ENCODE measurements at regions not wholly inside any gene's neighbourhood (a gene's known extent, or its start where the extent isn't known, plus 50 kb on each side); places are given as distances from the start of the nearest gene placed in this dataset.
"Not testable (repeated sequence)": the region's sequence is repeated elsewhere in the genome, so short reads cannot be mapped to it uniquely, and the experiment has no call there.

- ATAC-seq, result no peak
- CTCF ChIA-PET, result no interaction called here
- no peak for TF ChIP-seq CTCF (IDR thresholded peaks at IDR 0.05)
- no peak for TF ChIP-seq POLR2AphosphoS5 (IDR thresholded peaks at IDR 0.05; ENCODE audit: low read depth, low read length)
- DNase-seq (ENCODE audit: low read depth, low spot score), result no peak
- H3K27ac ChIP-seq (ENCODE audit: low read length), result no peak overlapping the region
- intact Hi-C loops (cut with micrococcal nuclease; ENCODE audit: unreplicated experiment) (no loop called here), in situ Hi-C loops (cut with HindIII; ENCODE audit: low pct_unique_long_range_greater_than_20kb, low sequenced_read_pairs) (no loop called here)
- no peak overlapping the region for H3K4me3 ChIP-seq (ENCODE audit: low read depth in 2 of 2, low read length in 2 of 2)
- H3K36me3 ChIP-seq (ENCODE audit: control insufficient read depth, insufficient read depth, low read length), result no peaks in the 10 kb centered on the region
- H3K9me3 ChIP-seq (ENCODE audit: control insufficient read depth, insufficient read depth, low read depth, low read length), result no peaks in the 10 kb centered on the region
- no peaks in the 10 kb centered on the region for H3K4me1 ChIP-seq (ENCODE audit: control insufficient read depth, insufficient read depth, low read length)
- BruUV-seq (replicated peaks), result no TSS peak
- no peaks in the 10 kb centered on the region for H3K27me3 ChIP-seq (ENCODE audit: control insufficient read depth, insufficient read depth, low read length)
- POLR2A ChIA-PET, result no interaction called here
Measured at GRCh38 chr4:69376450-69376849, 96.2 kb downstream of the UGT2B28 start.

- TF ChIP-seq SIN3A (IDR thresholded peaks at IDR 0.05; ENCODE audit: borderline replicate concordance, insufficient read depth, low read depth, low read length) (no peak), REST (IDR thresholded peaks at IDR 0.05; ENCODE audit: insufficient read depth in 1 of 2, low read depth in 2 of 2, low read length in 1 of 2) (no peak), POLR2AphosphoS5 (IDR thresholded peaks at IDR 0.05; ENCODE audit: low read depth, low read length) (no peak), CTCF (IDR thresholded peaks at IDR 0.05) (no peak), TCF7L2 (IDR thresholded peaks at IDR 0.05; ENCODE audit: low read depth, low read length) (no peak)
- DNase-seq (ENCODE audit: low read depth, low spot score) (no peak), ATAC-seq (no peak)
- no peaks in the 10 kb centered on the region for H3K36me3 ChIP-seq (ENCODE audit: control insufficient read depth, insufficient read depth, low read length)
- no TSS peak for BruUV-seq (replicated peaks)
- no peaks in the 10 kb centered on the region for H3K4me1 ChIP-seq (ENCODE audit: control insufficient read depth, insufficient read depth, low read length)
- CTCF ChIA-PET, result no interaction called here
- intact Hi-C loops (cut with micrococcal nuclease; ENCODE audit: unreplicated experiment), result no loop called here
- no peaks in the 10 kb centered on the region for H3K27me3 ChIP-seq (ENCODE audit: control insufficient read depth, insufficient read depth, low read length)
- H3K9me3 ChIP-seq (ENCODE audit: control insufficient read depth, insufficient read depth, low read depth, low read length), result no peaks in the 10 kb centered on the region
- in situ Hi-C loops (cut with HindIII; ENCODE audit: low pct_unique_long_range_greater_than_20kb, low sequenced_read_pairs), result no loop called here
- POLR2A ChIA-PET, result no interaction called here
- H3K4me3 ChIP-seq (ENCODE audit: low read depth in 2 of 2, low read length in 2 of 2), result no peak overlapping the region
- no peak overlapping the region for H3K27ac ChIP-seq (ENCODE audit: low read length)
Measured at GRCh38 chr4:69377562-69377961, 97.3 kb downstream of the UGT2B28 start.

GRCh38 chr4:69383281-69383680 is 103.0 kb downstream of the UGT2B28 start:
- TF ChIP-seq SIN3A (IDR thresholded peaks at IDR 0.05; ENCODE audit: borderline replicate concordance, insufficient read depth, low read depth, low read length), result no peak
- no peak for TF ChIP-seq REST (IDR thresholded peaks at IDR 0.05; ENCODE audit: insufficient read depth in 1 of 2, low read depth in 2 of 2, low read length in 1 of 2)

GRCh38 chr4:69389111-69389510 is 106.6 kb downstream of the UGT2B4 start:
- CTCF ChIA-PET; ATAC-seq; H3K9me3 ChIP-seq (ENCODE audit: control insufficient read depth, insufficient read depth, low read depth, low read length); BruUV-seq (replicated peaks); H3K4me3 ChIP-seq (ENCODE audit: low read depth in 2 of 2, low read length in 2 of 2); intact Hi-C loops (cut with micrococcal nuclease; ENCODE audit: unreplicated experiment); H3K4me1 ChIP-seq (ENCODE audit: control insufficient read depth, insufficient read depth, low read length); H3K36me3 ChIP-seq (ENCODE audit: control insufficient read depth, insufficient read depth, low read length); DNase-seq (ENCODE audit: low read depth, low spot score); in situ Hi-C loops (cut with HindIII; ENCODE audit: low pct_unique_long_range_greater_than_20kb, low sequenced_read_pairs); H3K27me3 ChIP-seq (ENCODE audit: control insufficient read depth, insufficient read depth, low read length); H3K27ac ChIP-seq (ENCODE audit: low read length); POLR2A ChIA-PET: not testable (repeated sequence)

More at GRCh38 chr4:69383281-69383680, 103.0 kb downstream of the UGT2B28 start:
- no peak for DNase-seq (ENCODE audit: low read depth, low spot score)
- intact Hi-C loops (cut with micrococcal nuclease; ENCODE audit: unreplicated experiment) (no loop called here), in situ Hi-C loops (cut with HindIII; ENCODE audit: low pct_unique_long_range_greater_than_20kb, low sequenced_read_pairs) (no loop called here)
- CTCF ChIA-PET, result no interaction called here
- Histone ChIP-seq H3K9me3 (ENCODE audit: control insufficient read depth, insufficient read depth, low read depth, low read length) (no peaks in the 10 kb centered on the region), H3K36me3 (ENCODE audit: control insufficient read depth, insufficient read depth, low read length) (no peaks in the 10 kb centered on the region), H3K27ac (ENCODE audit: low read length) (no peak overlapping the region), H3K4me3 (ENCODE audit: low read depth in 2 of 2, low read length in 2 of 2) (no peak overlapping the region), H3K27me3 (ENCODE audit: control insufficient read depth, insufficient read depth, low read length) (no peaks in the 10 kb centered on the region), H3K4me1 (ENCODE audit: control insufficient read depth, insufficient read depth, low read length) (no peaks in the 10 kb centered on the region)
- ATAC-seq, result no peak
- POLR2A ChIA-PET, result interaction anchor here (0.6 kb wide), 1 partner anchor 1893 kb away, joined by 3 read pairs; no protein-coding TSS in a partner anchor
- BruUV-seq (replicated peaks), result no TSS peak
